GM12878 (cell line): ENCODE measurements at regions not wholly inside any gene's neighbourhood (a gene's known extent, or its start where the extent isn't known, plus 50 kb on each side); places are given as distances from the start of the nearest gene placed in this dataset.
"Not testable (repeated sequence)": the region's sequence is repeated elsewhere in the genome, so short reads cannot be mapped to it uniquely, and the experiment has no call there.

Experiments used
- ATAC-seq: fragments of 200-7000 bp; cut with Tn5 transposase; 3 replicates; pipeline ENCODE4 v1.9.1; 2020; ENCODE audit warnings: mild to moderate bottlenecking, moderate library complexity
- BruUV-seq: library from RNA; stranded (reverse); fragments of 400-500 nt; replicated peaks from 2 replicates; lab custom pipeline; 2021; lab: Mats Ljungman, UMichigan
- CTCF ChIA-PET: fragments of 300-600 bp; sonication (Branson Sonifier 250); formaldehyde crosslinking; extraction: SDS; loops from one replicate; lab custom pipeline; 2021; ENCODE audit warnings: inconsistent platforms; lab: Yijun Ruan, JAX
- POLR2A ChIA-PET: fragments of 350-600 bp; formaldehyde crosslinking; extraction: SDS; loops from one replicate; lab custom pipeline; 2021; ENCODE audit warnings: inconsistent platforms; lab: Charles Lee
- RAD21 ChIA-PET: fragments of 300-600 bp; sonication (Branson Sonifier 250); formaldehyde crosslinking; loops from one replicate; lab custom pipeline; 2023; ENCODE audit warnings: antibody characterized with exemption; ENCODE audit not compliant: unreplicated experiment; lab: Charles Lee
- SMC1A ChIA-PET: fragments of 300-600 bp; sonication (Branson Sonifier 250); formaldehyde crosslinking; loops from one replicate; lab custom pipeline; 2023; ENCODE audit not compliant: unreplicated experiment, uncharacterized antibody; lab: Charles Lee
- DNase-seq: peaks from one replicate; pipeline ENCODE4 v3.0.0-alpha.2; 2011; ENCODE audit warnings: low read depth, low spot score
- FAIRE-seq: peaks from 3 replicates; lab custom pipeline; 2011; peaks lifted over from hg19 to GRCh38; lab: Jason Lieb, UNC
- H2AFZ ChIP-seq: 2 replicates; pipeline ENCODE4 v1.6.0; 2011; ENCODE audit warnings: low read depth, low read length, control low read depth; ENCODE audit not compliant: control insufficient read depth
- H3K27ac ChIP-seq: 2 replicates; pipeline ENCODE4 v1.5.1; 2011; ENCODE audit warnings: control low read depth; ENCODE audit not compliant: control insufficient read depth, insufficient read depth
- H3K27me3 ChIP-seq, 2 experiments: replicated peaks in 1 of 2; 2 replicates each; pipeline versions ENCODE4 v1.6.0 to v1.6.1; 2011; ENCODE audit warnings: low read length in 1 of 2; ENCODE audit not compliant: control insufficient read depth in 2 of 2, insufficient read depth in 2 of 2
- H3K36me3 ChIP-seq, 2 experiments: 2 replicates each; pipeline ENCODE4 v1.5.1; 2011; ENCODE audit warnings: low read length in 1 of 2; ENCODE audit not compliant: control insufficient read depth in 2 of 2, insufficient read depth in 2 of 2
- H3K4me1 ChIP-seq: 2 replicates; pipeline ENCODE4 v1.6.1; 2011; ENCODE audit warnings: mild to moderate bottlenecking, low read length, moderate library complexity, mixed read lengths; ENCODE audit not compliant: control insufficient read depth, insufficient read depth
- H3K4me2 ChIP-seq: 2 replicates; pipeline ENCODE4 v1.6.0; 2011; ENCODE audit warnings: control low read depth; ENCODE audit not compliant: control insufficient read depth, insufficient read depth
- H3K4me3 ChIP-seq: fragments of 200-600 bp; sonication (generic); 2 replicates; pipeline ENCODE4 v1.5.1; 2016
- H3K79me2 ChIP-seq: 2 replicates; pipeline ENCODE4 v1.6.0; 2011; ENCODE audit warnings: low read length; ENCODE audit not compliant: control insufficient read depth, insufficient read depth
- H3K9ac ChIP-seq: 2 replicates; pipeline ENCODE4 v1.8.0; 2011; ENCODE audit warnings: low read length, control low read depth, mixed read lengths; ENCODE audit not compliant: control insufficient read depth, insufficient read depth
- H3K9me3 ChIP-seq: replicated peaks from 3 replicates; pipeline ENCODE4 v1.5.1; 2011; ENCODE audit warnings: mild to moderate bottlenecking, low read length; ENCODE audit not compliant: control insufficient read depth, insufficient read depth
- H4K20me1 ChIP-seq: 2 replicates; pipeline ENCODE4 v1.6.0; 2011; ENCODE audit not compliant: control insufficient read depth, insufficient read depth
- TCF3 ChIP-seq: IDR thresholded peaks from 2 replicates; pipeline ENCODE4 v1.6.1; 2012; ENCODE audit warnings: low read depth, mild to moderate bottlenecking, low read length, borderline replicate concordance; ENCODE audit not compliant: insufficient read depth
- ZNF217 ChIP-seq: fragments of 450-650 bp; IDR thresholded peaks from 2 replicates; pipeline ENCODE4 v1.6.1; 2017; ENCODE audit warnings: antibody characterized with exemption, mild to moderate bottlenecking
- WGBS: methylation state at CpG from one replicate; pipeline ENCODE4 v1.1.6; 2016; ENCODE audit warnings: low lambda C conversion rate; ENCODE audit not compliant: insufficient replicate concordance, insufficient coverage; ENCODE audit errors: missing lambda C conversion rate; 5-methylcytosine and 5-hydroxymethylcytosine counted together
- in situ Hi-C: fragments of 300-500 bp; cut with MboI; formaldehyde crosslinking; loops from 9 replicates; pipeline ENCODE4 v1.14.3; 2018; ENCODE audit warnings: mixed read lengths
- intact Hi-C: fragments of 100-400 bp; cut with micrococcal nuclease; formaldehyde crosslinking; loops from one replicate; pipeline ENCODE4 v1.14.2; 2022; ENCODE audit not compliant: unreplicated experiment
- TF ChIP-seq, protein P1 (sequence below): fragments of 150-350 bp; IDR thresholded peaks from 2 replicates; pipeline ENCODE4 v1.6.1; 2014; ENCODE audit warnings: mild to moderate bottlenecking, low read depth, low read length

DNA sequence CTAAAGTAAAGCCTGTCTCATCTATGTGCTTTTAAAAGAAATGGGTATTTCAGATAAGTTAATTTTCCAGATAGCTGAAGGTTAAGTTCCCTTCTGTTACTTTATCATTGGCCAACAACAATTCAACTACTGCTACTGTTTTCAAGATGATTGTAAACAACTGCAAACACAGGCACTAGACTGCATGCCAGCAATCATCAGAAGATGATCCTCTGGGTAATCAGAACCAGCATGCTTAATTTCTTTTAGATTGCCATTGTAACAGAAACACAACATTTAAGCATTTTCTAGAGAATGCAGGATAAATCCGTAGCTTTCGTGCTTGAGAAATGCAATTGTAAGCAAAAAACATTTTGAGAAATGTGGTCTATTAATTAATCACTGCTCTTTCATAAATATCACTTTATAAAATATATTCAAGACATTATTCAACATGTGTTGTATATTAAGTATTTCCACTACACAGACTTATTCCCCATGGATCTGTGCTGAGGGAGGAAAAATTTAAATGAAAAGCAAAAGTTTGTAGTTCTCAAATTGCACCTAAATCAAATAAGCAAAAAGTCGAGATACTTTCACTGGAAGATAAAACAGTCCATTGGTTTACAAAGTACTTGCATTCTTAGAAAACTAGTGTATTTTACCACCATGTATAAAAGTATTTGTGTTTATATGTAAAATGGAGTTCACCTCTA, 133.7 kb downstream of the ATL2 start:
- no peaks in the 10 kb centered on the region for H3K9me3 ChIP-seq
- DNase-seq, result no peak
- no peak overlapping the region for H3K4me3 ChIP-seq
- no peak for ATAC-seq
- in situ Hi-C loops, result no loop called here
- H3K9ac ChIP-seq, result no peak overlapping the region
- no TSS peak for BruUV-seq
- no peaks in the 10 kb centered on the region for H4K20me1 ChIP-seq
- no peaks in the 10 kb centered on the region for H3K79me2 ChIP-seq
- no peak overlapping the region for H2AFZ ChIP-seq
- 52% methylated on average over 3 of the region's 3 CpGs for WGBS
- TF ChIP-seq ZNF217, result no peak
- TF ChIP-seq TCF3, result no peak
- ChIA-PET POLR2A (no interaction called here), CTCF (no interaction called here), SMC1A (no interaction called here), RAD21 (no interaction called here)
- no peaks in the 10 kb centered on the region for H3K36me3 ChIP-seq
- H3K4me2 ChIP-seq, result no peak overlapping the region
- intact Hi-C loops, result no loop called here
- no peaks in the 10 kb centered on the region for H3K27me3 ChIP-seq
- H3K4me1 ChIP-seq, result no peaks in the 10 kb centered on the region
- FAIRE-seq, result no peak
- H3K27ac ChIP-seq, result no peak overlapping the region

DNA sequence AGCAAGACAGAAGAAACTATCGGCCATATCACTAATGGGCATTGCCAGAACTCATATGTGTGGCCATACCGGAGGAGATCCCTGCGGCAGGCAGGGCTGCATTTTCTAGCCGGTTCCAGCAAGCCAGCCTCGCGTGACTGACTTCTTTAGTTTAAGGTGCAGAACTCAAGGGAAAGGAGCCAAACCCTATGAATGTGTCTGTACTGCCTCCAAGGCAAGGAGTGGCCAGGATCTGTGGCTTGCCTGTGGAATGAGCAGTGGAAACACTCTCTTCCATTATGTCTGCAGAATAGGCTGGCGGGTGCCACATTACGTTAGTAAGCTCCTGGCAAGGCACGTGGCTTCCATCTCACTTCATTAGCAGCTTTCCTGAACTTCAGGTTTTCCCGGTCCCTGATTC, 137.6 kb downstream of the ATL2 start:
- H3K36me3 ChIP-seq, result no peaks in the 10 kb centered on the region
- WGBS, result 73% methylated on average over 10 of the region's 10 CpGs
- intact Hi-C loops (no loop called here), in situ Hi-C loops (no loop called here)
- H4K20me1 ChIP-seq, result no peaks in the 10 kb centered on the region
- FAIRE-seq, result no peak
- CTCF ChIA-PET, result interaction anchor here (0.7 to 1.3 kb wide), 2 partner anchors 124 to 270 kb away, joined by 3 read pairs; no protein-coding TSS in a partner anchor
- H3K9ac ChIP-seq, result no peak overlapping the region
- no peaks in the 10 kb centered on the region for H3K79me2 ChIP-seq
- H2AFZ ChIP-seq, result no peak overlapping the region
- no peak for ATAC-seq
- no peak for DNase-seq
- H3K4me2 ChIP-seq, result no peak overlapping the region
- H3K27ac ChIP-seq, result no peak overlapping the region
- BruUV-seq, result no TSS peak
- TF ChIP-seq, protein P1, sequence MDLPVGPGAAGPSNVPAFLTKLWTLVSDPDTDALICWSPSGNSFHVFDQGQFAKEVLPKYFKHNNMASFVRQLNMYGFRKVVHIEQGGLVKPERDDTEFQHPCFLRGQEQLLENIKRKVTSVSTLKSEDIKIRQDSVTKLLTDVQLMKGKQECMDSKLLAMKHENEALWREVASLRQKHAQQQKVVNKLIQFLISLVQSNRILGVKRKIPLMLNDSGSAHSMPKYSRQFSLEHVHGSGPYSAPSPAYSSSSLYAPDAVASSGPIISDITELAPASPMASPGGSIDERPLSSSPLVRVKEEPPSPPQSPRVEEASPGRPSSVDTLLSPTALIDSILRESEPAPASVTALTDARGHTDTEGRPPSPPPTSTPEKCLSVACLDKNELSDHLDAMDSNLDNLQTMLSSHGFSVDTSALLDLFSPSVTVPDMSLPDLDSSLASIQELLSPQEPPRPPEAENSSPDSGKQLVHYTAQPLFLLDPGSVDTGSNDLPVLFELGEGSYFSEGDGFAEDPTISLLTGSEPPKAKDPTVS, result no peak
- SMC1A ChIA-PET, result no interaction called here
- H3K9me3 ChIP-seq, result no peaks in the 10 kb centered on the region; the same call in 2 of the 3 replicates
- H3K27me3 ChIP-seq, result no peaks in the 10 kb centered on the region
- H3K4me3 ChIP-seq, result no peak overlapping the region
- RAD21 ChIA-PET, result no interaction called here
- POLR2A ChIA-PET, result no interaction called here
- no peaks in the 10 kb centered on the region for H3K4me1 ChIP-seq

DNA sequence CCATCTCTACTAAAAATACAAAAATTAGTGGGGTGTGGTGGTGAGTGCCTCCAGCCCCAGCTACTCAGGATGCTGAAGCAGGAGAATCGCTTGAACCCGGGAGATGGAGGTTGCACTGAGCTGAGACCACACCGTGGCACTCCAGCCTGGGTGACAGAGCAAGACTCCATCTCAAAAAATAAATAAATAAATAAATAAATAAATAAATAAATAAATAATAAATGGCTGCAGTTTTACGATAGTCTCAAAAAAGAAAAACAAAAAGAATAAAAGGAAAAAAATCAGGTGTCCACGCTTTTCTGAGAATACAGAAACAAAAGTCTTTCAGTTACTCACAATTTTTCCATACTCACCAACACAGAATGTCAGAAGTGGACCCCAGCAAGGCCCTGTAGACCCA, 138.4 kb downstream of the ATL2 start:
- FAIRE-seq, DNase-seq, ATAC-seq, RAD21 ChIA-PET, H3K9me3 ChIP-seq, H4K20me1 ChIP-seq, H3K9ac ChIP-seq, POLR2A ChIA-PET, H3K4me1 ChIP-seq, H3K4me2 ChIP-seq, H3K79me2 ChIP-seq, H3K27ac ChIP-seq, H3K4me3 ChIP-seq, SMC1A ChIA-PET, in situ Hi-C loops, BruUV-seq, H3K36me3 ChIP-seq, intact Hi-C loops, H2AFZ ChIP-seq, H3K27me3 ChIP-seq: not testable (repeated sequence)
- 57% methylated on average over 5 of the region's 5 CpGs for WGBS
- CTCF ChIA-PET, result interaction anchor here (1.3 kb wide), 1 partner anchor 270 kb away, joined by 3 read pairs; no protein-coding TSS in a partner anchor
